ENCODE measurements at regions not wholly inside any gene's neighbourhood (a gene's known extent, or its start where the extent isn't known, plus 50 kb on each side); places are given as distances from the start of the nearest gene placed in this dataset.

DNA sequence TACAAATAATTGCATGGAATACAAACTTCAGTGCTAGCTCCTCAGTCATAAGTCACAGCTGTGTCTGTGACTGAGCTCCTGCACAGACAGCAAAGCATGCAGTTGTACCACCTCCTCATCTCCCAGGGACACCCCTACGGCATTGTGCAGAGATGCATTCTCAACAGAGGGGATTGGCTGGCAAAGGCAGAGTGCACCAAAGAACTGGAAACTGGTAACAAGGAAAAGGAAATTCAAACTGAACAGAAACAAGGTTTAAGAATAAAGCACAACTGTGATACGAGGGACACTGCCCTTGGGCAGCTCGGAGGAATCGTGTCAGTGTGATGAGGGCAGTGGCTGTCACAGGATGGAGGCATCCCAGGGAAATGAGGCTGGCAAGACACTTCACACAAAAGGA, 126.1 kb upstream of the SOX1 start:
- H3K36me3 ChIP-seq (ENCODE audit: control insufficient read depth, insufficient read depth, low read length): no peaks in the 10 kb centered on the region
- no peak overlapping the region for H3K4me3 ChIP-seq (ENCODE audit: low read depth, low read length)
- no peaks in the 10 kb centered on the region for H3K27me3 ChIP-seq (ENCODE audit: control insufficient read depth, insufficient read depth, low read length)
- DNase-seq (ENCODE audit: low read depth) (no peak), FAIRE-seq (no peak)
- no peak for TF ChIP-seq CTCF (IDR thresholded peaks at IDR 0.05; ENCODE audit: insufficient read depth, low read length, severe bottlenecking)

DNA sequence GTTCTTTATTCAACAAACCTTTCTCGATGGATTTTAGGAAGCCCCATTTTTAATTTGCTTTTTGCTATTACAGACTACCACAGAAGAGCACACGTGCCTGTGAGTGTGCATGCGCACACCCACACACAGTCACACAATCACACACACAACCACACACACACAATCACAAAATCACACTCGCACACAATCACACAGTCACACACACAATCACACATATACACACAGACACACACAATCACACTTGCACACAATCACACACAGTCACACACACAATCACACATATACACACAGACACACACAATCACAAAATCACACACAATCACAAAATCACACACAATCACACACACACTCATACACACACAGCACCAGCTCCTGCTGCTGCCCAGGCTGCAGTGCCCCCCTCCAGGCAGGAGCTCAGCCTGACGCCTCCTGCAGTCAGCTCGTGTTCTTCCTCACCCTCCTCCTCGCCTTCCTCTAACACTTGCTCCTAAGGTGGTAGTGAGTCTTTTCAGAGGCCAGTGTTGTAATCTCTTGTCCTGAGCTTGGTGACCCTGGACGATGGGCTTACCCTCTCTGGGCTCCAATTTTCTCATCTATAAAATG, 125.0 kb upstream of the SOX1 start:
- no peaks in the 10 kb centered on the region for H3K27me3 ChIP-seq (ENCODE audit: control insufficient read depth, insufficient read depth, low read length)
- no peak for TF ChIP-seq CTCF (IDR thresholded peaks at IDR 0.05; ENCODE audit: insufficient read depth, low read length, severe bottlenecking)
- DNase-seq (ENCODE audit: low read depth) (no peak), FAIRE-seq (peak; percentile 88)
- no peaks in the 10 kb centered on the region for H3K36me3 ChIP-seq (ENCODE audit: control insufficient read depth, insufficient read depth, low read length)
- no peak overlapping the region for H3K4me3 ChIP-seq (ENCODE audit: low read depth, low read length)

- H3K27me3 ChIP-seq (ENCODE audit: control insufficient read depth, insufficient read depth, low read length): no peaks in the 10 kb centered on the region
- no peak for TF ChIP-seq CTCF (IDR thresholded peaks at IDR 0.05; ENCODE audit: insufficient read depth, low read length, severe bottlenecking)
- no peak for FAIRE-seq
- no peak for DNase-seq (ENCODE audit: low read depth)
- no peak overlapping the region for H3K4me3 ChIP-seq (ENCODE audit: low read depth, low read length)
- H3K36me3 ChIP-seq (ENCODE audit: control insufficient read depth, insufficient read depth, low read length): no peaks in the 10 kb centered on the region
Observed at GRCh38 chr13:111943229-111943795, 123.6 kb upstream of the SOX1 start.

DNA sequence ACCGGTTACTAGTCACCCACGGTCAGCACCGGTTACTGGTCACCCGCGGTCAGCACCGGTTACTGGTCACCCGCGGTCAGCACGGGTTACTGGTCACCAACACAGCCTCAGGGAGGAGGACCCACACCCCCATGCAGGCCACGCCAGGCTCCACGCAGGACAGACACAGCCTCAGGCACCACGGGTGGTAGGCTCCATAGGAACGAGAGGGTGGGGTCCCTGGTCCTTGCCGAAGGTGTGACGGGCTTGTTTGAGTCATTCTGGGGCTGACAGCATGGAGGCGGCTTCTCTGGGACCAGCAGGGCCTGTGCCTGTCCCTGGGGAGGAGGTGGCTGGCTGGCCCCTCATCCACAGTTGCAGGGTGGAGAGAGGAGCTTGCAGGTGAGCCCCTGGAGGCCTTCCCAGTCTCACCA, 122.8 kb upstream of the SOX1 start:
- Histone ChIP-seq H3K27me3 (ENCODE audit: control insufficient read depth, insufficient read depth, low read length) (no peaks in the 10 kb centered on the region), H3K4me3 (ENCODE audit: low read depth, low read length) (no peak overlapping the region), H3K36me3 (ENCODE audit: control insufficient read depth, insufficient read depth, low read length) (no peaks in the 10 kb centered on the region)
- no peak for TF ChIP-seq CTCF (IDR thresholded peaks at IDR 0.05; ENCODE audit: insufficient read depth, low read length, severe bottlenecking)
- DNase-seq (ENCODE audit: low read depth) (no peak), FAIRE-seq (no peak)

- no peak for DNase-seq (ENCODE audit: low read depth)
- no peaks in the 10 kb centered on the region for H3K27me3 ChIP-seq (ENCODE audit: control insufficient read depth, insufficient read depth, low read length)
- no peak overlapping the region for H3K4me3 ChIP-seq (ENCODE audit: low read depth, low read length)
- TF ChIP-seq CTCF (IDR thresholded peaks at IDR 0.05; ENCODE audit: insufficient read depth, low read length, severe bottlenecking): no peak
- no peaks in the 10 kb centered on the region for H3K36me3 ChIP-seq (ENCODE audit: control insufficient read depth, insufficient read depth, low read length)
- no peak for FAIRE-seq
Observed at GRCh38 chr13:111945086-111945485, 121.9 kb upstream of the SOX1 start.

GRCh38 chr13:111946214-111946613, 120.7 kb upstream of the SOX1 start:
- FAIRE-seq: no peak
- TF ChIP-seq CTCF (IDR thresholded peaks at IDR 0.05; ENCODE audit: insufficient read depth, low read length, severe bottlenecking): no peak
- DNase-seq (ENCODE audit: low read depth): no peak
- H3K27me3 ChIP-seq (ENCODE audit: control insufficient read depth, insufficient read depth, low read length): no peaks in the 10 kb centered on the region
- H3K36me3 ChIP-seq (ENCODE audit: control insufficient read depth, insufficient read depth, low read length): no peaks in the 10 kb centered on the region
- H3K4me3 ChIP-seq (ENCODE audit: low read depth, low read length): no peak overlapping the region
